Trophoblast cell (in vitro differentiated cells and primary cell): ENCODE measurements at regions not wholly inside any gene's neighbourhood (a gene's known extent, or its start where the extent isn't known, plus 50 kb on each side); places are given as distances from the start of the nearest gene placed in this dataset.

Source experiments
- DNase-seq, 2 donors: peaks; one replicate each; pipeline ENCODE4 v3.0.0-alpha.2; 2016
- H2AFZ ChIP-seq: 2 replicates; pipeline ENCODE4 v1.6.1; 2013; ENCODE audit warnings: low read length, moderate library complexity, mild to moderate bottlenecking; ENCODE audit not compliant: insufficient read depth, poor library complexity
- H2AK5ac ChIP-seq: 2 replicates; pipeline ENCODE4 v1.6.1; 2013; ENCODE audit warnings: mild to moderate bottlenecking, low read length
- H2BK120ac ChIP-seq: 2 replicates; pipeline ENCODE4 v1.6.1; 2013; ENCODE audit warnings: low read length, mild to moderate bottlenecking, moderate library complexity; ENCODE audit not compliant: insufficient read depth, poor library complexity
- H2BK12ac ChIP-seq: 2 replicates; pipeline ENCODE4 v1.6.1; 2013; ENCODE audit warnings: mild to moderate bottlenecking, low read length, moderate library complexity
- H2BK5ac ChIP-seq: 2 replicates; pipeline ENCODE4 v1.6.1; 2013; ENCODE audit warnings: low read length, low read depth, moderate library complexity, mild to moderate bottlenecking; ENCODE audit not compliant: poor library complexity
- H3K14ac ChIP-seq: 2 replicates; pipeline ENCODE4 v1.6.1; 2013; ENCODE audit warnings: mild to moderate bottlenecking, low read length
- H3K18ac ChIP-seq: 2 replicates; pipeline ENCODE4 v1.6.1; 2013; ENCODE audit warnings: mild to moderate bottlenecking, low read length
- H3K23ac ChIP-seq: 2 replicates; pipeline ENCODE4 v1.6.1; 2013; ENCODE audit warnings: low read length
- H3K27ac ChIP-seq: 2 replicates; pipeline ENCODE4 v1.5.1; 2013; ENCODE audit warnings: low read depth, mild to moderate bottlenecking, inconsistent platforms, low read length, moderate library complexity
- H3K27me3 ChIP-seq: 2 replicates; pipeline ENCODE4 v1.6.1; 2013; ENCODE audit warnings: inconsistent platforms, mild to moderate bottlenecking, low read length, moderate library complexity; ENCODE audit not compliant: insufficient read depth
- H3K36me3 ChIP-seq, 2 experiments: 1 replicate in 1 of 2; 2 replicates in 1 of 2; pipeline ENCODE4 v1.6.1; 2013; ENCODE audit warnings: low read length in 2 of 2, mild to moderate bottlenecking in 2 of 2, moderate library complexity in 1 of 2; ENCODE audit not compliant: insufficient read depth in 2 of 2, control insufficient read depth in 1 of 2
- H3K4ac ChIP-seq: 2 replicates; pipeline ENCODE4 v1.6.1; 2013; ENCODE audit warnings: low read depth, mild to moderate bottlenecking, low read length, moderate library complexity
- H3K4me1 ChIP-seq, 2 experiments: 1 replicate in 1 of 2; 2 replicates in 1 of 2; pipeline ENCODE4 v1.6.1; 2013; ENCODE audit warnings: low read length in 2 of 2, mild to moderate bottlenecking in 2 of 2, moderate library complexity in 1 of 2; ENCODE audit not compliant: insufficient read depth in 2 of 2, control insufficient read depth in 1 of 2
- H3K4me2 ChIP-seq: 2 replicates; pipeline ENCODE4 v1.6.1; 2013; ENCODE audit warnings: inconsistent platforms, mild to moderate bottlenecking, low read length, moderate library complexity
- H3K4me3 ChIP-seq: 2 replicates; pipeline ENCODE4 v1.5.1; 2013; ENCODE audit warnings: mild to moderate bottlenecking, low read depth, low read length, inconsistent platforms
- H3K79me1 ChIP-seq: one replicate; pipeline ENCODE4 v1.6.1; 2013; ENCODE audit warnings: low read length
- H3K79me2 ChIP-seq: 2 replicates; pipeline ENCODE4 v1.6.1; 2013; ENCODE audit warnings: low read length, mild to moderate bottlenecking; ENCODE audit not compliant: control insufficient read depth, insufficient read depth, poor library complexity
- H3K9ac ChIP-seq: 2 replicates; pipeline ENCODE4 v1.6.1; 2013; ENCODE audit warnings: mild to moderate bottlenecking, low read length
- H3K9me3 ChIP-seq: 2 replicates; pipeline ENCODE4 v1.6.1; 2013; ENCODE audit warnings: low read depth, mild to moderate bottlenecking, control low read depth, inconsistent platforms, low read length; ENCODE audit not compliant: insufficient read depth
- H4K12ac ChIP-seq: 2 replicates; pipeline ENCODE4 v1.6.1; 2013; ENCODE audit warnings: low read depth, mild to moderate bottlenecking, low read length, moderate library complexity
- H4K8ac ChIP-seq: 2 replicates; pipeline ENCODE4 v1.6.1; 2013; ENCODE audit warnings: low read depth, mild to moderate bottlenecking, low read length, moderate library complexity
- H4K91ac ChIP-seq: one replicate; pipeline ENCODE4 v1.6.1; 2013; ENCODE audit warnings: low read depth, mild to moderate bottlenecking, low read length, moderate library complexity
- WGBS: extraction: QIAGEN DNeasy Blood & Tissue Kit; methylation state at CpG from one replicate; pipeline ENCODE4 v1.1.7; 2013; ENCODE audit warnings: missing lambda C conversion rate; ENCODE audit not compliant: insufficient read length, insufficient coverage; ENCODE audit errors: extremely low coverage; 5-methylcytosine and 5-hydroxymethylcytosine counted together

DNA sequence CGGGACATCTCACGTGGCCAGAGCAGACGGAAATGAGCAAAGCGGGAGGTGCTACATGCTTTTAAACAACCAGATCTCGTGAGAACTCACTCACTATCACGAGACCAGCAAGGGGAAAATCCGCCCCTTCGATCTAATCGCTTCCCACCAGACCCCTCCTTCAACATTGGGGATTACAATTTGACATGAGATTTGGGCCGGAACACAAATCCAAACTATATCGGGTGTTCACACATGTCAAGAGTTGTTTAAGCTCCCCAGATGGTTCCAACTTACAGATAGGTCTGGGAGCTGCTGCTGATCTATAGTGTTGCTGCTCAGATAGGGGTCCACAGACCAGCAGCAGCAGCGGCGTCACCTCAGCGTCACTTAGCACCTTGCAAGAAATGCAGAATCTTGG lies 194.9 kb downstream of the GPAM start:
- Histone ChIP-seq H2AFZ (no peak overlapping the region), H3K4me2 (no peak overlapping the region), H2AK5ac (no peak overlapping the region), H3K14ac (no peak overlapping the region), H2BK12ac (no peak overlapping the region), H3K79me1 (no peaks in the 10 kb centered on the region), H3K27me3 (no peaks in the 10 kb centered on the region), H3K4me1 (no peaks in the 10 kb centered on the region), H4K8ac (no peak overlapping the region), H3K4ac (no peak overlapping the region), H3K4me3 (no peak overlapping the region), H3K9ac (no peak overlapping the region), H3K27ac (no peak overlapping the region), H4K12ac (no peak overlapping the region), H2BK5ac (no peak overlapping the region), H3K9me3 (no peaks in the 10 kb centered on the region), H3K18ac (no peak overlapping the region), H3K36me3 (no peaks in the 10 kb centered on the region), H3K23ac (no peak overlapping the region), H4K91ac (no peak overlapping the region), H3K79me2 (no peaks in the 10 kb centered on the region), H2BK120ac (no peak overlapping the region)
- no CpG with 5 or more reads among the region's 14 CpGs for WGBS
- DNase-seq, result no peak

DNA sequence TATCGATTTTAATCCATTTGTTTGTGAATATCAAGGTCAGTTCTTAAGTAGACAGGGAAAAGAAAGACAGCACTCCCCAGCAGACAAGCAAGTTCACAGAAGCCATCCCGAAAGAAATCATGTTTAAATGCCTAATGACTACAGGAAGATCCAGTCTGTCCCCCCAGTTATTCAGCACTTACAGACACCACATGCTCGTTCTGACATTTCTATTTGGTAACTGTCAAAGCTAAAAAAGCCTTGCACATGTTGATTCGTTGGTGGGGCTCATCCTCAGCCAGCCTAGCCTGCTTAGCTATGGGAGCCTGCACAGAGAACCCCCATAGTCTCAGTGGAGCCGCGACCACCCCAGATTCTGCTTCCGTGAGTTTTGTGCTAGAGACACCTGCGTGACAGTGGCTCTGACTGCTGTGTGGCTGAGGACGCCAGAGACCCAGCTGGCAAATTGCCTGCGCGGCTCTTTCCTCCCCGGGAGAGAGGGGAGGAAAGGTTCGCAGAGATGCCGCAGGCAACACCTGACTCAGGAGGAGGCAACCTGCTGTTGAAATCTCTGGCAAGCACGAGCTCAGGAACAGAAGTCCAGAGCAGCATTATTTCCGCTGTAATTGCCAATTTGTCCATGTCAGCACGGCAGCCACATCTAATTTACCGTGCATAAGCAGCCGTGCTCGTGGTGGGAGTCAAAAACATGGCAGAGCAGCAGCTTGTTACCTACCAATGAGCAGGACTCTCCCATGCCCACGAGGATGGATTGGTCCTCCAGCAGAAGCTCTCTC lies 194.2 kb downstream of the GPAM start:
- no peak overlapping the region for H3K4me2 ChIP-seq
- no peak overlapping the region for H3K14ac ChIP-seq
- no CpG with 5 or more reads among the region's 21 CpGs for WGBS
- no peak overlapping the region for H3K18ac ChIP-seq
- no peaks in the 10 kb centered on the region for H3K36me3 ChIP-seq
- H3K27me3 ChIP-seq, result no peaks in the 10 kb centered on the region
- no peak overlapping the region for H3K23ac ChIP-seq
- peak in 1 of 2 donors; percentile 42 for DNase-seq
- H2BK5ac ChIP-seq, result no peak overlapping the region
- H3K9me3 ChIP-seq, result no peaks in the 10 kb centered on the region
- H3K79me2 ChIP-seq, result no peaks in the 10 kb centered on the region
- H2AK5ac ChIP-seq, result no peak overlapping the region
- no peaks in the 10 kb centered on the region for H3K79me1 ChIP-seq
- H3K4me1 ChIP-seq, result no peaks in the 10 kb centered on the region
- H3K4ac ChIP-seq, result no peak overlapping the region
- H2AFZ ChIP-seq, result no peak overlapping the region
- no peak overlapping the region for H3K9ac ChIP-seq
- no peak overlapping the region for H2BK12ac ChIP-seq
- no peak overlapping the region for H2BK120ac ChIP-seq
- H4K8ac ChIP-seq, result no peak overlapping the region
- H3K4me3 ChIP-seq, result peak overlapping the region; percentile 4
- no peak overlapping the region for H4K91ac ChIP-seq
- H3K27ac ChIP-seq, result no peak overlapping the region
- H4K12ac ChIP-seq, result no peak overlapping the region

DNA sequence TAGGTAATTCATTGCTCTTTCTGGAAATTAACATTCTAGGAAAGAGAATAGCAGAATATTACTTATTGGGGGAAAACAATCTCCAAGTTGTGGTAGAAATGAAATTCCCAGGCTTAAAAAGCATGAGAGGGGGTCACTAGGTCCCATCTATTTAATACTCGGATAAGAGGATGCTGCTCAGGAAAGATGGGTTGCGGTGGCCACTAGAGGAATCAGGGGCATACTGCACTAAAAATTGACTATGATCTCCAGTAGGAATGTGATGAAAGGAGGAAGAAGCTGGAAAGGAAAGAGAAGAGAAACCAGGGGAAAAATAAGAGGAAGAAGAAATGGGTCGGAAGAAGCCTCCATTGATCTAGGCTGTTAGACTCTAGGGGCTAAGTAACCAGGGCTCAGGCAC lies 192.8 kb downstream of the GPAM start:
- no peak overlapping the region for H3K27ac ChIP-seq
- H3K18ac ChIP-seq, result no peak overlapping the region
- no peak overlapping the region for H2BK12ac ChIP-seq
- no peak overlapping the region for H2BK120ac ChIP-seq
- no CpG with 5 or more reads among the region's 3 CpGs for WGBS
- no peak overlapping the region for H4K91ac ChIP-seq
- no peak overlapping the region for H2AK5ac ChIP-seq
- H4K12ac ChIP-seq, result no peak overlapping the region
- no peaks in the 10 kb centered on the region for H3K79me1 ChIP-seq
- no peaks in the 10 kb centered on the region for H3K79me2 ChIP-seq
- H3K23ac ChIP-seq, result no peak overlapping the region
- H3K4ac ChIP-seq, result no peak overlapping the region
- no peak overlapping the region for H2AFZ ChIP-seq
- no peak overlapping the region for H2BK5ac ChIP-seq
- no peak overlapping the region for H3K4me2 ChIP-seq
- no peaks in the 10 kb centered on the region for H3K27me3 ChIP-seq
- DNase-seq, result no peak
- H3K4me1 ChIP-seq, result no peaks in the 10 kb centered on the region
- no peaks in the 10 kb centered on the region for H3K9me3 ChIP-seq
- H3K9ac ChIP-seq, result no peak overlapping the region
- no peak overlapping the region for H3K14ac ChIP-seq
- no peak overlapping the region for H3K4me3 ChIP-seq
- H4K8ac ChIP-seq, result no peak overlapping the region
- H3K36me3 ChIP-seq, result no peaks in the 10 kb centered on the region

DNA sequence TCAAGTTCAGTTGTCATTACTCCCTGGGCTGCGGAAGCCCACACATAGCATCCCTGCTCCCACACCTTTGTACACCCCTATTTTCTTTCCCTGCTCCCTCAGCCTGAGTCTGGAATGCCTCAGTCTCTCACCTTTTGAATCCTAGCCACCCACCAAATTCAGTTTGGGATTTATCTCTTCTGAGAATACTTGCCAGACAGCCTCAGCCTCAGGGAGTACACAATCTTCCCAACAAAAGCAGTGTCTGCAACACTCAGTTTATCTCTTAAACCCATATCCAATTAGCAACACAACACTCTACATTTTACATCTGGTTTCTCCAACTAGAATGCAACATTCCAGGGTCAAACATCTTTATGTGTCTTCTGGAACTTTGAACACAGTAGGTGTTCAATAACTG lies 190.2 kb downstream of the GPAM start:
- H3K9me3 ChIP-seq, result no peaks in the 10 kb centered on the region
- H2BK120ac ChIP-seq, result no peak overlapping the region
- no peak overlapping the region for H3K23ac ChIP-seq
- no peaks in the 10 kb centered on the region for H3K27me3 ChIP-seq
- WGBS, result no CpG with 5 or more reads among the region's 1 CpG
- H2BK12ac ChIP-seq, result no peak overlapping the region
- H3K4me2 ChIP-seq, result no peak overlapping the region
- H3K36me3 ChIP-seq, result no peaks in the 10 kb centered on the region
- H3K18ac ChIP-seq, result no peak overlapping the region
- DNase-seq, result no peak
- H4K8ac ChIP-seq, result no peak overlapping the region
- no peak overlapping the region for H3K14ac ChIP-seq
- no peaks in the 10 kb centered on the region for H3K79me2 ChIP-seq
- no peaks in the 10 kb centered on the region for H3K4me1 ChIP-seq
- H3K4ac ChIP-seq, result no peak overlapping the region
- no peak overlapping the region for H4K12ac ChIP-seq
- no peak overlapping the region for H2AK5ac ChIP-seq
- H3K79me1 ChIP-seq, result no peaks in the 10 kb centered on the region
- H3K27ac ChIP-seq, result no peak overlapping the region
- no peak overlapping the region for H3K9ac ChIP-seq
- no peak overlapping the region for H4K91ac ChIP-seq
- H3K4me3 ChIP-seq, result no peak overlapping the region
- no peak overlapping the region for H2AFZ ChIP-seq
- H2BK5ac ChIP-seq, result no peak overlapping the region
